NCI-H2196 (cell line): ENCODE measurements at regions not wholly inside any gene's neighbourhood (a gene's known extent, or its start where the extent isn't known, plus 50 kb on each side); places are given as distances from the start of the nearest gene placed in this dataset.

Source experiments
- DNase-seq: peaks from one replicate; lab custom pipeline; 2025; ENCODE audit not compliant: unreplicated experiment; lab: John Stamatoyannopoulos, UW

DNA sequence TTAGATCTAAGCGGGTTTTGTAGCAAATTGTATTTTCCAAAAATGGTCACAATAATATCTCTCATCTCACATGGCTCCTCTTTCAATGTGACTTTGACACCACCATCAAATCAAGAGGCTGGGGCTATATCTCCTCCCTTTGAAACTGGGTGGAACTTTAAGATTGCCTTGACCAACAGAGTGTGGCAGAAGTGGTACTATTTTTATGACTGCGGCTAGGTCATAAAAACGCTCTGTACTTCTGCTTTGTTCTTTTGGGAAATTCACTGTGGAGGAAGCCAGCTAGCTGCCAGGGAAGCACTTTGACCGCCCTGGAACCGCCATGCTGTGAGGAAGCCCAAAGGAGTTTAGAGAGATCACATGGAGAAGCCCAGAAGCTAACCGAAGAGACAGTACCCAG, 50.7 kb upstream of the ACOT11 start:
- DNase-seq, result no peak

DNA sequence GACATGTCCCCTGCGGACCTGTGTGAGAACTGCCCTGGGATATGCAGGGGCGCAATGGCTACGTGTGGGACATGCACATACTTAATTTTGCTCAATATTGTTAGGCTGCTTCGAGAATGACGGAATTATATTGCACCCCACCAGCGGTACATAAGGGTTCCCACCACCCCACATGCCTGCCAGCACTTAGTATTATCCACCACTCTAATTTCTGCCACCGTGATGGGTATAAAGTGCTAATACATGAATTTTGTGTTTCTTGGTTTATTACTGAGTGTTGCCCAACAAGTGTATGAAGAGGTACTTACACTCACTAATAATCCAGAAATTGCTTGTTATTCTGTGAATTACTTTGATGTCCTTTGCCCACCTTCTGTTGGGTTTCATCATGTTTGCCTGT, 52.1 kb upstream of the ACOT11 start:
- DNase-seq, result no peak

DNA sequence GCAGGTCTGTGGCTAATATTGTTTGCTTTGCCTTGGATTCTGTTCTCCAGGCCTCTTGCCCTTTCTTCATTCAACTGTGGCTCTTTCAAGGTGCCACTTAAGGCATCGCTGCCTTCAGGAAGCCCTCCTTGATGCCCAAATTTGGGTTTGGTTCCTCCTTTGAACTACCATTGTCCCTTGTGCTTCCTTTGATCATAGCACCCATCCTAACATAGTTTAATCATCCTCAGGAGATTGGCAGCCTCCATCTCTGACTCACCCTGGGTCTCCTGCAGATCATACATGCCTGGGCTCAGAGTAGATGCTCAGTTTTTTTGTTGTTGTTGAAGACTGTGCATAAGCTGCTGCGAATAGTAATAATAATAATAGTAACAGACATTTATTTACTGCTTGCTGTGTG, 54.4 kb upstream of the ACOT11 start:
- no peak for DNase-seq

DNA sequence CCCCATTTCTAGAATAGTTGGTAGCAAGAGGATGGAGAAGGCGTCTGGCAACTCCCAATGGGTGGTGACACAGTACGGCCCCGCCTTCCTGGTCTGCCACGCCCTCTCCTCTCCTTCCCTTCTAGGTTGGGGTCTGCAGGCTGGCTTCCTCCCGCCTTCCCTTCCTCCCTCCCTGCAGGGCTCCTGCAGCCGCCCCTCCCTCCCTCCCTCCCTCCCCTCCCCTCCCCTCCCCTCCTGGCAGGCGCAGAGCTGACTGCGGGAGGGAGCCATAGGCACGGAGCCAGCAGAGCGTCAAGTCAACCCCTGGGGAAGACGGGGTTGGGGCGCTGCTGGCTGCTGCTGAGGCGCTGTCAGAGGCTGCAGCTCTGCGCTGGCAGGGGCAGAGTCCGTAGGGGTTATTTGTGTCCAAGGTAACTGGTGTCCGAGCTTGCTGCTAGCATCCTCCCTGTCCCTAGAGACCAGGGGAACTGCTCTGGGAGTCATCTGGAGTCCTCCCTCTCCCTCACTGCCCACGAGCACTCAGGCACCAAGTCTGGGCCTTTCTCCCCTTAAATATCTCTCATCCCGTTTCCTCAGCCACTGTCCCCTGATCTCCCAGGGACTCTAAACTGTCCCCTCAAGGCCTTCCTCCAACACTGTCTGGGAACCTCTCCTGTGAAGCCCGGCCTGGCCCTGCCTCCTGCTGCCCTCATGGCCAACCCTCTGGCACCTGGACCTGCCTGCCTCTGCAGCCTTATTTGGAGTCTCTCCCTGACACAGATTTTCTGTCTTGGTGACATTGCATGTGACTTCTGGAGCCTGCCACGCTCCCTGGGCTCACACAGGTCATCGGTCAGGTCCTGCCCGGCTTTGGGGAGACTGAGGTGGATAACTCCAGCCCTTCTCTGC, 57.4 kb upstream of the ACOT11 start:
- no peak for DNase-seq

DNA sequence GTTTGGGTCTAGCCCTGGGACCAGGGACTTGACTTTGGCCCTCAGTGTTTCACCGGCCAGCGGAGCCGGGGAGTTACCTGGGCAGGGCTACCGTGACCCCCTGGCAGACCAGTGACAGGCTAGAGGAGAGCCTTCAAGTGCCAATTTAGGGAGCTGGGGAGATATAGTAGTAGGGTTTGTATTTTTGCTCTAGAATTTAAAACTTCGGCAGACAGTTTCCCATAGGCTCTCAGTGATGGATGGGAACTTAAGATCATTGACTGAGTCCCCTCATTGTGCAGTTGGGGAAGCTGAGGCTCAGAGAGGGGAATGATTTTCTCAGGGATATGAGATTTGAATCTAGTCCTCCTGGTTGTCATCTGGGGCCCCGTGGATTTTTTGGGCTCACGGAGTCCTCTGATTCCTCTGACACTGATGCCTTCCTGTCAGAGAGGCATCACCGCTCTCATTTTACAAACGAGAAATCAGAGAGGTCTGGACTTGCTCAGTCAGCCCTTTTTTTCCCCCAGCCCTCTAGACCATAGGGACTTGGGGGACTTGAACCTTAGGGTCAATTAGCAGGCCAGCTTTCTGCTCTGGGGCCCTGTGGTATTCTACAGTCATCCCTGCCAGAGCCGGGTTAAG, 58.3 kb upstream of the ACOT11 start:
- no peak for DNase-seq

- peak; percentile 82 for DNase-seq
Observed at GRCh38 chr1:54488779-54489626, 59.0 kb upstream of the ACOT11 start.

DNA sequence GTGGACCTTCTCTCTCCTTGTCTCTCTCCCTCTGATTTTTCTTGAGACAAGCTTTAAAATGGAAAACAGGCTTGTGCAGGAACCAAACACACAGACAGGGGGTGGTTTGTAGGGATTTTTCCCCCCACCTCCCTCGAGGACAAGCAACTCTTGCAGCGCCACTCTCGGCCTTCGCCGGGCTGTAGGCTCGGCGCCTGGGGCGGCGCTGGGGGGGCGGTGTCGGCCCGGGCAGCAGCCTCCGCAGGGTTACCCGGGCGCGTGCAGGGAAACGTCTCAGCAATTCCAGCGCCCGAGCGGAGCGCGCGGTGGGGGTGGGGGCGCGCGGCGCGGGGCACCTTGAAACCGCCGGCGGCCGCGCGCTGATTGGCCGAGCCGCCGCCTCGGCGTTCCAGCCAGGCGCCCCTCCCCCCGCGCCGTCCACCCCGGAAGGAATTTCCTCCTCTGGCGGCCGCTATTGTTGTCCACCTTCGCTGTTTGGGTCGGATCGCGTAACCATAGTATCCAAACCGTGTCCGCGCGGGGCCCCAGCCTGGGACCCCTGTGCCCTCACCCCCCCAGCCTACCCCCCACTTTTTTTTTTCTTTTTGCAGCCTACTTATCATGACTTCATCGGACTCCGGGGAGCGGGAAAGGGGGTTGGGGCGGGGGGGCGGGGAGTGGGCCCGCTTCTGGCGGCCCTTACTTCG, 59.8 kb upstream of the ACOT11 start:
- peak; percentile 95 for DNase-seq

- no peak for DNase-seq
Observed at GRCh38 chr1:54487571-54488050, 60.4 kb upstream of the ACOT11 start.

GRCh38 chr1:54486907-54487306, 61.1 kb upstream of the ACOT11 start:
- DNase-seq, result no peak

DNA sequence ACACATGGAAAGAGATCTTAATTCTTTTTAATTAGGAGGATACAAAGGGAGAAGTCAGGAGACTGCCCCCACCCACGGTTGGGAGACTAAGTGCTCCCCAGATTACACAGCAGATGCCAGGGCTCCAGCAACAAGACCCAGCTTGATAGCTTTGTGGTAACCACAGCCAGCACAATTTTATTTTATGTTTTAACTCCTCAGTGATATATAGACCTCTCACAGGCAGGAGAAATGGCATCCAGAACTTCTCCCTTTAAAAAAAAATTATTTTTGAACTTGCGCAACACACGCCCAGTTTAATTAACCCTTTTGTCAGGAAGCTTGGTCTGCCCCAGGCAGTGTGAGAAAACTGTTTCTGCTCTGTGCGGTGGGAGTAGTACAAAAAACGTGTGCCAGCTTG, 62.6 kb upstream of the ACOT11 start:
- no peak for DNase-seq

- DNase-seq, result no peak
Observed at GRCh38 chr1:54483875-54484437, 64.1 kb upstream of the ACOT11 start.

GRCh38 chr1:54481201-54481884, 66.7 kb upstream of the ACOT11 start:
- DNase-seq, result no peak

DNA sequence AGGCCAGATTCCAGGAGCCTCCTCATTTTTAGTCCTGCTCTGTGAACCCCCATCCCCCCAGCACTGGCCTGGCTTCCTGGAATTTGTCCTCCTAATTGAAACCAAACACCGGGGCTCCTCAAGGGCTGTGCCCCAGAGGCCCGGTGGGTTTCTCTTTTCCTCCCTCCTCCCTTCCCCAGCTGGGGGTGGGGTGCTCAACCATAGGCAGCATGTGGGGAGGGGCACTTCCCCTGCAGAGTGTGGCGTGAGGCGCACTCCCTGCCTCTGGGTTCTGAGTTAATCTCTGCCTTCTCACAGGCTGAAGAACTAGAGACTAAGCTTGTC, 67.5 kb upstream of the ACOT11 start:
- no peak for DNase-seq

- no peak for DNase-seq
Observed at GRCh38 chr1:54479841-54480524, 68.0 kb upstream of the ACOT11 start.

DNA sequence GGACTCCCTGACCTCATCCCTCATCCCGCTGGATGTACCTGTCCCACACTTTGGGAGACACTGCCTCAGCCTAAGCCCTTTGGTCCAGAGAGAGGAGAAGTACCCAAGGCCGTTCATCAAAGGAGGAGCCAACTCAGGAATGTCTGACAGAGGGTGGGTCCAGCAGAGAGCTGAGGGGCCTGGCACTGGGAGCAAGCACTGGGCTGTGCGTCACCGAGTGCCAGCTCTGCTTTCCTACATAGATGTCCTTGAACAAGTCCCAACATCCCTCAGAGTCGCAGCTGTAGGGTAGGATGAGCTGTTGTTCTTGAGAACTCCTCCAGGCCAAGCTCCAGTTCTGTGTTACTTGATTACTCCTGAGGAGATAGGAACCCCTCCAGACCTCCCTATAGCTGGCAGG, 68.8 kb upstream of the ACOT11 start:
- DNase-seq, result no peak

GRCh38 chr1:54477153-54477561, 70.9 kb upstream of the ACOT11 start:
- no peak for DNase-seq

DNA sequence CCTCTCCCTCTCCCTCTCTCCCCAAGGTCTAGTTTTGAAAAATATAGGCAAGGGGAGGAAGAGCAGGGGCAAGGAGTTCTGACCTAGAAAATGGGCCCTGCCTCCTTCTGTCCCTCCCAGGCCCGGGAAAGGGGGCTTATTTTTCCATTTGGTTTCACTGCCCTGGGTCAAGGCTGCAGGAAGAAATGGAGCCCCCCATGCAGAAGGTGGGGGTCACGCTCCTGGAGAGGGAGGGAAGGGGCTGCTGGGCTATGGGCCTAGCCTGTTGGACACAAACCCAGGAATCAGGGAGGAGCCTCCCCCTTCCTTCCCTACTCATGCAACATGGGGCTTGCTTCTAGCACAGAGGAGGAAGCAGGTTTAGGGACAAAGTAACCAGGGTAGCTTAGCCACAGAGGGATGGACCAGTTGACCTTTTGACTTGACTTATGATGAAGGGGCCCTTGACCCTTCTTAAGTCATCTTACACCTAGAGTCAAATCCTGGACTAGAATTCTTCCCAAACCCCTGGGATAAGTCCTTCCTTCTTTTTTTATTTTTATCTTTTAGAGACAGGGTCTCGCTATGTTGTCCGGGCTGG, 70.4 kb upstream of the SSBP3 start:
- DNase-seq, result no peak

DNA sequence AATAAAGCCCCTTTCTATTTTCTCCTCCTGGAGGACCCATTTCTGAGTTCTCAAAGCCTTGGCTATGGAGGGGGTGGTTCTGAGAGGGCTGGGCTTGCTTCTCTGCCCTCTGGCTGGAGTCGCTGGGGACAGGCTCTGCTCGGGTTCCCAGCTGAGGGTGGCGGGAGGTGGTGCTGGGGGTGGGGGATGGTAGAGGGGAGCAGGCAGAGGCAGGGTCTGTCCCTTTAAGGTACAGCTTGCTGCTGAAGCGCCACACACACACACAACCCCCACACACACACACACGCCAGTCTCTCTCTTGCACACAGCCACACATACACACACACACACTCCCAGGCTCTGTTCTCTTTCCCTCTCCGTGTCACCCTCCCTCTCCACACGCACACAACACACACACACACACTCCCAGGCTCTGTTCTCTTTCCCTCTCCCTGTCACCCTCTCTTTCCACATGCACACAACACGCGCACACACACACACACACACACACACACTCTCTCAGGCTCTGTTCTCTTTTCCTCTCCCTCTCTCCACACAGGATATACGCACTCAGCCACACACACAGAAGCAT, 69.8 kb upstream of the SSBP3 start:
- DNase-seq, result no peak

DNA sequence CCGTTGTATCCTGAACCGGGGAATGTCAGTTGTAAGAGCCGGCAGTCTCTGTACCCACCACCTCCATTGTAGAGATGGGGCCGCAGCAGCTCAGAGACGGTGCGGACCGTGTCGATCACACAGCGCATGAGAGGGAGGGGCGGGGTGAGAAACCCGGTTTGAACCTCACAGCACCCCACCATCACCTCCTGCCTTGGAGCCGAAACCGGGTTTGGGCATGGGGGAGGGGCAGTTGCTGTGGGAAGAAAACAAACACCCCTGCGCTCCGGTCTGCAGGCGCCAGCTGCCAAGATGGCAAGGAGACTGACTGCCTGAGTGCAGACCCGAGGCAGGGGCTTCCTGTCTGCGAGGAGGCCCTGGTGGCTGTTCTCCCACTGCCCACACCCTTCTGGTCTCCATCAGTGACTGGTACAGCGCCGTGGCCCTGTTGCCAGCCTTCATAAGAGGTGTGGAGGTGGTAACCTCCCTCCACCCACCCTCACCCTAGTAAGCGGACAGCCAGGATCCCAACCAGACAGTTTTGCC, 69.2 kb upstream of the SSBP3 start:
- DNase-seq, result no peak
